ENCODE measurements at regions not wholly inside any gene's neighbourhood (a gene's known extent, or its start where the extent isn't known, plus 50 kb on each side); places are given as distances from the start of the nearest gene placed in this dataset.

DNA sequence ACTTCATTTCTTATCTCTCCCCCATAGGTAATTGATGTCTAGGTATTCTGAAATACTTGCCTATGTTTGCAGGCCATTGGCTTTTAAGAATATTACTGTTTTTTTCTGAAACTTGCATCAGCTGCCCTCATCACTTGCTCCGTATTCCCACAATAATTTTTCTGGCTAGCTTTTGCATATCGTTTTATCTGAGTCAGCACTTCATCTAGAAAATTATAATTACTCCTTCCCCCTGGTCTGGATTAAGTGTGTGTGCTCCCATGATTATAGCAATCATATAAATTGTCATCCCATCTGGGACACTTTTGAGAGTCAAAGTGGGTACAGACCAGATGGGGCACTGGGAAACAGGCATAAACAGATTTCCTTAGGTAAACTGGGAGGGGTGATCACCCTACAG lies 583.2 kb upstream of the B3GALT2 start:
- Histone ChIP-seq H3K4me2 (no peak overlapping the region), H3K4me3 (no peak overlapping the region), H3K4me1 (no peaks in the 10 kb centered on the region), H3K9me3 (no peaks in the 10 kb centered on the region), H3K27ac (no peak overlapping the region)
- CTCF ChIA-PET = no interaction called here
- TF ChIP-seq MAFK (IDR thresholded peaks at IDR 0.05; ENCODE audit: partially characterized antibody) = peak; percentile 66
- TF ChIP-seq, protein P1, sequence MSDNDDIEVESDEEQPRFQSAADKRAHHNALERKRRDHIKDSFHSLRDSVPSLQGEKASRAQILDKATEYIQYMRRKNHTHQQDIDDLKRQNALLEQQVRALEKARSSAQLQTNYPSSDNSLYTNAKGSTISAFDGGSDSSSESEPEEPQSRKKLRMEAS (IDR thresholded peaks at IDR 0.05) = no peak
- DNase-seq (ENCODE audit: low read depth in 1 of 2, low spot score in 1 of 2) (no peak), ATAC-seq (no peak), FAIRE-seq (no peak)
- POLR2A ChIA-PET = no interaction called here
- 89% methylated on average over 2 of the region's 2 CpGs for WGBS (ENCODE audit: missing lambda C conversion rate)

DNA sequence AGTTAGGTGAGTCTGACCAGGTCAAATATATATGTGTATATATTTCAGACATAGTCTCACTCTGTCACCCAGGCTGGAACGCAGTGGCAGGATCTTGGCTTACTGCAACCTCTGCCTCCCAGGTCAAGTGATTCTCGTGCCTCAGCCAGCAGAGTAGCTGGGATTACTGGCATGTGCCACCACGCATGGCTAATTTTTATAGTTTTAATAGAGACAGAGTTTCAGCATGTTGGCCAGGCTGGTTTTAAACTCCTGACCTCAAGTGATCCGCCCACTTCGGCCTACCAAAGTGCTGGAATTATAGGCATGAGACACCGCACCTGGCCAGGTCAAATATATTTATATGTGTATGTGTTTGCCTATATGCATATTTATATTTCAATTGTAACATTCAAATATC lies 581.5 kb upstream of the B3GALT2 start:
- DNase-seq (ENCODE audit: low read depth in 1 of 2, low spot score in 1 of 2) (no peak), ATAC-seq (no peak), FAIRE-seq (no peak)
- Histone ChIP-seq H3K4me1 (peaks cover 11% of the 10 kb centered on the region), H3K4me3 (no peak overlapping the region), H3K9me3 (no peaks in the 10 kb centered on the region), H3K4me2 (no peak overlapping the region), H3K27ac (no peak overlapping the region)
- TF ChIP-seq BHLHE40 (IDR thresholded peaks at IDR 0.05; ENCODE audit: low read depth, low read length) (no peak), ZC3H11A (IDR thresholded peaks at IDR 0.05) (no peak), RARB (CRISPR knock-in tag; IDR thresholded peaks at IDR 0.05) (no peak), CHD4 (IDR thresholded peaks at IDR 0.05; ENCODE audit: borderline replicate concordance) (no peak), JUNB (IDR thresholded peaks at IDR 0.05) (no peak), CHD2 (IDR thresholded peaks at IDR 0.05; ENCODE audit: low read length, partially characterized antibody) (no peak), NPAS2 (CRISPR knock-in tag; IDR thresholded peaks at IDR 0.05; ENCODE audit: borderline replicate concordance) (no peak), GATA3 (IDR thresholded peaks at IDR 0.05; ENCODE audit: borderline replicate concordance) (no peak), HOXA7 (CRISPR knock-in tag; IDR thresholded peaks at IDR 0.05) (no peak), ZSCAN20 (CRISPR knock-in tag; IDR thresholded peaks at IDR 0.05) (no peak), NR3C1 (IDR thresholded peaks at IDR 0.05) (no peak), HOXB5 (CRISPR knock-in tag; IDR thresholded peaks at IDR 0.05) (no peak), RNF2 (IDR thresholded peaks at IDR 0.05; ENCODE audit: borderline replicate concordance, low read depth) (no peak), TFCP2L1 (CRISPR knock-in tag; IDR thresholded peaks at IDR 0.05) (no peak), RFX5 (IDR thresholded peaks at IDR 0.05) (no peak), HDAC2 (IDR thresholded peaks at IDR 0.05) (no peak), EHF (CRISPR knock-in tag; IDR thresholded peaks at IDR 0.05) (no peak), ZNF302 (CRISPR knock-in tag; IDR thresholded peaks at IDR 0.05) (no peak)
- TF ChIP-seq, protein P2, sequence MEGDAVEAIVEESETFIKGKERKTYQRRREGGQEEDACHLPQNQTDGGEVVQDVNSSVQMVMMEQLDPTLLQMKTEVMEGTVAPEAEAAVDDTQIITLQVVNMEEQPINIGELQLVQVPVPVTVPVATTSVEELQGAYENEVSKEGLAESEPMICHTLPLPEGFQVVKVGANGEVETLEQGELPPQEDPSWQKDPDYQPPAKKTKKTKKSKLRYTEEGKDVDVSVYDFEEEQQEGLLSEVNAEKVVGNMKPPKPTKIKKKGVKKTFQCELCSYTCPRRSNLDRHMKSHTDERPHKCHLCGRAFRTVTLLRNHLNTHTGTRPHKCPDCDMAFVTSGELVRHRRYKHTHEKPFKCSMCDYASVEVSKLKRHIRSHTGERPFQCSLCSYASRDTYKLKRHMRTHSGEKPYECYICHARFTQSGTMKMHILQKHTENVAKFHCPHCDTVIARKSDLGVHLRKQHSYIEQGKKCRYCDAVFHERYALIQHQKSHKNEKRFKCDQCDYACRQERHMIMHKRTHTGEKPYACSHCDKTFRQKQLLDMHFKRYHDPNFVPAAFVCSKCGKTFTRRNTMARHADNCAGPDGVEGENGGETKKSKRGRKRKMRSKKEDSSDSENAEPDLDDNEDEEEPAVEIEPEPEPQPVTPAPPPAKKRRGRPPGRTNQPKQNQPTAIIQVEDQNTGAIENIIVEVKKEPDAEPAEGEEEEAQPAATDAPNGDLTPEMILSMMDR (IDR thresholded peaks at IDR 0.05) = no peak
- CTCF ChIA-PET = no interaction called here
- WGBS (ENCODE audit: missing lambda C conversion rate) = 94% methylated on average over 6 of the region's 6 CpGs
- POLR2A ChIA-PET = no interaction called here

DNA sequence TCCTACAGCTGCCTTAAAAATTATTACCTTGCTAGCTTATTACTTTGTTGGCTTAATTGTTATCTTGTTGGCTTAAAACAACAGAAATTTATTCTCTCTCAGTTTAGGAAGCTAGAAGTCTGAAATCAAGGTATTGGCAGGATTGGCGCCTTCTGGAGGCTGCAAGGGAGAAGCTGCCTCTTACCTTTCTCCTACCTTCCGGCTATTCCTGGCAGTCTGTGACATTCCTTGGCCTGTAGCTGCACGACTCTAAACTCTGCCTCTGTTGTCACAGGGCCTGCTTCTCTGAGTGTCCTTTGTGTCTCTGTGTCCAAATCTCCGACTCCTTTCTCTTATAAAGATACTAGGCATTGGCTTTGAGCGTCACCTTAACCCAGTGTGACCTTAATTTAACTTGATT lies 579.9 kb upstream of the B3GALT2 start:
- FAIRE-seq = no peak
- TF ChIP-seq, protein P3, sequence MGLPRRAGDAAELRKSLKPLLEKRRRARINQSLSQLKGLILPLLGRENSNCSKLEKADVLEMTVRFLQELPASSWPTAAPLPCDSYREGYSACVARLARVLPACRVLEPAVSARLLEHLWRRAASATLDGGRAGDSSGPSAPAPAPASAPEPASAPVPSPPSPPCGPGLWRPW (IDR thresholded peaks at IDR 0.05) = no peak
- no peak for TF ChIP-seq CBX2 (IDR thresholded peaks at IDR 0.05; ENCODE audit: borderline replicate concordance, low read depth)
- TF ChIP-seq MAZ (IDR thresholded peaks at IDR 0.05; ENCODE audit: borderline replicate concordance, low read depth, low read length) = no peak
- TF ChIP-seq SMC3 (IDR thresholded peaks at IDR 0.05) = no peak
- TF ChIP-seq ESRRA (IDR thresholded peaks at IDR 0.05; ENCODE audit: borderline replicate concordance, low read length) = no peak
- TF ChIP-seq TFCP2L1 (CRISPR knock-in tag; IDR thresholded peaks at IDR 0.05) = no peak
- no peak for TF ChIP-seq NFE2L2 (conservative IDR thresholded peaks at IDR 0.05; ENCODE audit: low read length)
- no peak for TF ChIP-seq EHF (CRISPR knock-in tag; IDR thresholded peaks at IDR 0.05)
- TF ChIP-seq POLR2A (IDR thresholded peaks at IDR 0.05; ENCODE audit: low read length) = no peak
- H3K4me1 ChIP-seq = peaks cover 14% of the 10 kb centered on the region
- H3K9me3 ChIP-seq = no peaks in the 10 kb centered on the region
- ATAC-seq = no peak
- 87% methylated on average over 5 of the region's 5 CpGs for WGBS (ENCODE audit: missing lambda C conversion rate)
- no peak overlapping the region for H3K4me2 ChIP-seq
- H3K27ac ChIP-seq = no peak overlapping the region
- CTCF ChIA-PET = no interaction called here
- POLR2A ChIA-PET = no interaction called here
- DNase-seq (ENCODE audit: low read depth in 1 of 2, low spot score in 1 of 2) = no peak
- no peak overlapping the region for H3K4me3 ChIP-seq

Measured in A549 (cell line).